HCT116 (cell line): ENCODE measurements at regions not wholly inside any gene's neighbourhood (a gene's known extent, or its start where the extent isn't known, plus 50 kb on each side); places are given as distances from the start of the nearest gene placed in this dataset.

Source experiments
- ATF3 ChIP-seq: IDR thresholded peaks from 2 replicates; pipeline ENCODE4 v1.6.1; 2012
- CEBPB ChIP-seq: IDR thresholded peaks from 2 replicates; pipeline ENCODE4 v1.6.1; 2012; ENCODE audit warnings: low read depth
- CTCF ChIP-seq, 3 experiments: fragments of 200-600 bp in 1 of 3; sonication (generic) in 1 of 3; IDR thresholded peaks in 2 of 3; conservative IDR thresholded peaks in 1 of 3; 2 replicates each; pipeline ENCODE4 v1.5.1; 2012 to 2017; ENCODE audit warnings: low read depth in 2 of 3, low read length in 2 of 3, antibody characterized with exemption in 1 of 3, borderline replicate concordance in 1 of 3, control low read depth in 1 of 3, mild to moderate bottlenecking in 1 of 3, mixed read lengths in 1 of 3, mixed run types in 1 of 3, moderate library complexity in 1 of 3; ENCODE audit not compliant: insufficient read depth in 1 of 3
- EZH2 ChIP-seq: fragments of 200-600 bp; sonication (generic); IDR thresholded peaks from 2 replicates; pipeline ENCODE4 v1.6.1; 2017; ENCODE audit warnings: antibody characterized with exemption, mixed run types
- EZH2phosphoT487 ChIP-seq: fragments of 200-600 bp; IDR thresholded peaks from 2 replicates; pipeline ENCODE4 v1.6.1; 2018; ENCODE audit warnings: antibody characterized with exemption, borderline replicate concordance
- FOSL1 ChIP-seq: IDR thresholded peaks from 2 replicates; pipeline ENCODE4 v1.6.1; 2012; ENCODE audit warnings: low read depth
- MAX ChIP-seq: IDR thresholded peaks from 2 replicates; pipeline ENCODE4 v1.6.1; 2012
- POLR2A ChIP-seq: IDR thresholded peaks from 2 replicates; pipeline ENCODE4 v1.7.0; 2011; ENCODE audit warnings: borderline replicate concordance; ENCODE audit not compliant: insufficient read depth, insufficient read length; ENCODE audit errors: extremely low read depth
- POLR2AphosphoS5 ChIP-seq: IDR thresholded peaks from 2 replicates; pipeline ENCODE4 v1.6.1; 2011; ENCODE audit warnings: mild to moderate bottlenecking, low read depth, low read length, moderate library complexity
- RAD21 ChIP-seq: IDR thresholded peaks from 2 replicates; pipeline ENCODE4 v1.6.1; 2012; ENCODE audit warnings: low read depth, mild to moderate bottlenecking
- SRF ChIP-seq: IDR thresholded peaks from 2 replicates; pipeline ENCODE4 v1.6.1; 2012; ENCODE audit warnings: low read depth
- TCF7L2 ChIP-seq: IDR thresholded peaks from 2 replicates; pipeline ENCODE4 v1.7.0; 2011; ENCODE audit warnings: borderline replicate concordance, inconsistent platforms; ENCODE audit not compliant: insufficient read depth, insufficient read length; ENCODE audit errors: extremely low read depth
- YY1 ChIP-seq: IDR thresholded peaks from 2 replicates; pipeline ENCODE4 v1.6.1; 2011; ENCODE audit warnings: low read length, low read depth, moderate library complexity, mild to moderate bottlenecking; ENCODE audit not compliant: insufficient replicate concordance; ENCODE audit errors: extremely low read depth
- TF ChIP-seq, protein P1 (sequence below): IDR thresholded peaks from 2 replicates; pipeline ENCODE4 v1.6.1; 2011; ENCODE audit warnings: mild to moderate bottlenecking, low read length, moderate library complexity; ENCODE audit not compliant: insufficient replicate concordance; ENCODE audit errors: extremely low read depth

DNA sequence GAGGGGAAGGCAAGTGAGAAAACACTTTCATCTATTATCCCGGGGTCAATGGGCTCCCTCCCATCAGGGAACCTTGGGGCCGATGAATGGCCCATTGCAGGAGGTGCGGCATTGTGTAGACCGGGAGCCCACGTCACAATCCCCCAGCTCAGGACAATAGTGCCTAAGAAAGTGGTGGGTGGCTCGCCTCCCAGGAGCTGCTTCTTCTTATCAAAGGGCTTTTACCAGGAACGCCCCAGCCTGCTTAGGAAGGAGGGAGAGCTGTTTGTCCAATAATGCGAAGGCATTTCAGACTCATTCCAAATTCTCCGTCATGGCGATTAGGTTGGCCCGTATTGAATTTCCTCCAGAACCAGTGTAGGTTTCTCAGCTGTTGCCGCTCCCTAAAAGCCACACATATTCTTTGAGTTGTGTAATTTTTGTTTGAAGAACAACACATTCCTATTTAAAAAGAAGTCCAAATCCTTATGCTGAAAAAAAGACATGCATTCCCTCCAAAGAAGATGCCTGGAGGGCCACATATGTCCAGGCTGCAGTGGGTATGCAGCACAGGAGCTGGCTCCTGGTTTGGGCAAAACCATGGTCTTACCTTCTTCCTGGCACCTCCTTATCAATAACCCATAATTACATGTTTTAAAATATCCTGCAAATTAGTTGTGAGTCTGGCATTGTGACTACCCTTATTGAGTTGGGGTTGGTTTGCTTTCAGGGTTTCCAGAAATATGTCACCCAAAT is 264.7 kb downstream of the MYCN start:
- TF ChIP-seq CTCF (IDR thresholded peaks at IDR 0.05 in 2 of 3, conservative IDR thresholded peaks at IDR 0.05 in 1 of 3; ENCODE audit: borderline replicate concordance in 1 of 3, insufficient read depth in 1 of 3, low read depth in 2 of 3, low read length in 2 of 3): no peak
- no peak for TF ChIP-seq POLR2A
- no peak for TF ChIP-seq EZH2phosphoT487
- TF ChIP-seq POLR2AphosphoS5: no peak
- no peak for TF ChIP-seq RAD21
- TF ChIP-seq CEBPB: no peak
- TF ChIP-seq, protein P1, sequence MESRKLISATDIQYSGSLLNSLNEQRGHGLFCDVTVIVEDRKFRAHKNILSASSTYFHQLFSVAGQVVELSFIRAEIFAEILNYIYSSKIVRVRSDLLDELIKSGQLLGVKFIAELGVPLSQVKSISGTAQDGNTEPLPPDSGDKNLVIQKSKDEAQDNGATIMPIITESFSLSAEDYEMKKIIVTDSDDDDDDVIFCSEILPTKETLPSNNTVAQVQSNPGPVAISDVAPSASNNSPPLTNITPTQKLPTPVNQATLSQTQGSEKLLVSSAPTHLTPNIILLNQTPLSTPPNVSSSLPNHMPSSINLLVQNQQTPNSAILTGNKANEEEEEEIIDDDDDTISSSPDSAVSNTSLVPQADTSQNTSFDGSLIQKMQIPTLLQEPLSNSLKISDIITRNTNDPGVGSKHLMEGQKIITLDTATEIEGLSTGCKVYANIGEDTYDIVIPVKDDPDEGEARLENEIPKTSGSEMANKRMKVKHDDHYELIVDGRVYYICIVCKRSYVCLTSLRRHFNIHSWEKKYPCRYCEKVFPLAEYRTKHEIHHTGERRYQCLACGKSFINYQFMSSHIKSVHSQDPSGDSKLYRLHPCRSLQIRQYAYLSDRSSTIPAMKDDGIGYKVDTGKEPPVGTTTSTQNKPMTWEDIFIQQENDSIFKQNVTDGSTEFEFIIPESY: no peak
- no peak for TF ChIP-seq EZH2
- TF ChIP-seq YY1: no peak
- TF ChIP-seq MAX: no peak
- no peak for TF ChIP-seq ATF3
- TF ChIP-seq SRF: no peak
- TF ChIP-seq TCF7L2: no peak
- no peak for TF ChIP-seq FOSL1
